HG02763 (cell line): ENCODE measurements at regions not wholly inside any gene's neighbourhood (a gene's known extent, or its start where the extent isn't known, plus 50 kb on each side); places are given as distances from the start of the nearest gene placed in this dataset.

Source experiments
- ATAC-seq: cut with Tn5 transposase; IDR thresholded peaks from one replicate; pipeline ENCODE4 v1.9.1; 2021; ENCODE audit warnings: mild to moderate bottlenecking, moderate library complexity; ENCODE audit not compliant: unreplicated experiment

DNA sequence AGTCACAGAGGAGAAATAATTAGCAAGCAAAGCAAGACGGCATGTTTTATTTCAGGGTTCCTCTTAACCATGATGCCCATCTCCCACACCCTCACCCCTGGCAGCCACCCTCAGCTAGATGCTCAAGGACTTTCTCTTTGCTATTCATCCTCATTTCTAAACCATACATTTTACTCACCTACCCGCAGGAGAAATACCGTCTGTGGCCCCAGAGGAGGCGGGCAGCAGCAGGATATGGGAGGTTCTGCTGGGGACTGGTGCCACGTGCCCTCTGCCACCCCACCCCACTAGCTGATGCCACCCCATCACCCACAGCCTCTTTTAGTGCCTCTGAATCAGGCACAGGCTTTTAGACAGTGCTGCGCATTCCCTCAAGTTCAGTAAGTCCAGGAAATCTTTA is 168.7 kb upstream of the ITGB1 start:
- ATAC-seq = no peak

DNA sequence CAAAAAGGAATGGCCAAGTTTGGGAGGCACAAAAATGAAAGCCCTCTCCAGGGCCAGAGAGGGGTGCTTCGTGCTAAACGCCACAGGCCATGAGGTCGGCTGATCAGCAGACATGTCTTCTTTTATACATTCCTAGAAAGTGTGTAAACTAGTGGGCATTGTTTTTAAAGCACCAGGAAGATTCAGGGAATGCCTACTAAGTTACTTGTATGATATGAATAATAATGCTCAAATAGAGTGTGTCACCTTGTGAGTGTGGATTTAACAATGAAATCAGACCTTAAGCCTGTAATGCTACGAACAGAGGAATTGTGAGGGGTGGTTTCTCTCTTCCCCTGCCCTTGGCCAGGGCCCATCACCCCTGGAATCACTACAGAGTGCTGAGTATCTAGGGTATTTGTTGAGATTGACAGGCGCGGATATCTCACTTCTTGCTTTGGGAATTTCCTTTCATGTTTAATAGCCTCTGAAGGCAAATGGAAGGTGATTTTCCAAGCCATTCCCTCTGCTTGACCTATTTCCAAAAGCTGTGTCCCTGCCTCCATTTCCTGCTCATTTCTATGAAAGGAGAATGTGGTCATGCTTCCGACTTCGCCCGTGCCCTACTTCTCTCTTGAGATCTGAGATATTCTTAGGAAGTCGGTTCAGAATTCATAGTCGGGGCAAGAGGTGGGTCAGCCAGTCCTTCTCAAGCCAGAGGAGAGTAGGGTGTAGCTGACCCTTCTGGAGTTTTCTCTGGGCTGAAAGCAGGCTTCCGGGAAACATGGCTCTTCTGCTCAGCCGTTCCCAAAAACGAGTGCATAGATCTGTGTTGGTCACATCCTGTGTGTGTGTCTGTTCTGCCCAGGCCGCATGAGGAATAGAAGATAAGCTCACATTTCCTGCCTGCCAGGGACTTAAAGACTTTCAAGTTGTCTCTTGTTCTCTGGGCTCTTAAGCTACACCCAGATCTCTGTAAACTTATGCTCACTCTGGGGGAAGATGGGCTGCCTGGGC is 167.8 kb upstream of the ITGB1 start:
- ATAC-seq = no peak

DNA sequence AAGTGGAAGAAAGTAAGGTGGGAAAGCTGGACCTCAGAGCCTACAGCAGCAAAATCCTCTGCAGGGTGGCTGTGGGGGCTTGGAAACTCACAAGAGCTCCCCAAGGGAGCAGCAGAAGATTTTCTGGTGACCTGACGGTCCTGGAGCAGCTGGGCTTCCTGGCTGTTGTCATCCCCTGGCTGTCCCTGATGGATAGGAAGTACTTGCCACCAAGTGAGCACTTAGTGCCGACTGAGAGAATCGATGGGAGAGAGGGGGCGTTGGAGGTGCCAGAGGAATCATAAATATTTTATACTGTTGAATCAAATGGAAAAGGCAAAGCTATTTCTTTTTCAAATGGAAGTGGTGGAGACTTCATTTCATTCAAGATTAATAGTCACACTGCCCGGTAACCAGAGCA is 167.1 kb upstream of the ITGB1 start:
- ATAC-seq = no peak

DNA sequence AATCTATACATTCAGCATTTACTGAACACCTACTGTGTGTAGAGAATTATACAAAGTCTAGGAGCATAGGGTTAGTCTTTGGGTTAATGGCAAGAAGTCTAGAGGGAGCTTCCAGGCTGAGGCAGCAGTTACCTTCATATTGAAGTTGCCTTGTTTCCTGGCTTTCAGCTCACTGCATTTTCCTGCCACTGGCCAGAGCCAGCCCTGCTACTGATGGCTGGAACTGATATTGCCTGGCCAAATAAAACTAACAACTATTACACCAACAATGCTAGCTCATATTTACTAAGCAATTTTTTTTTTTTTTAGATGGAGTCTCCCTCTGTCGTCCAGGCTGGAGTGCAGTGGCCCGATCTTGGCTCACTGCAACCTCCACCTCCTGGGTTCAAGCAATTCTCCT is 165.7 kb upstream of the ITGB1 start:
- ATAC-seq = no peak

DNA sequence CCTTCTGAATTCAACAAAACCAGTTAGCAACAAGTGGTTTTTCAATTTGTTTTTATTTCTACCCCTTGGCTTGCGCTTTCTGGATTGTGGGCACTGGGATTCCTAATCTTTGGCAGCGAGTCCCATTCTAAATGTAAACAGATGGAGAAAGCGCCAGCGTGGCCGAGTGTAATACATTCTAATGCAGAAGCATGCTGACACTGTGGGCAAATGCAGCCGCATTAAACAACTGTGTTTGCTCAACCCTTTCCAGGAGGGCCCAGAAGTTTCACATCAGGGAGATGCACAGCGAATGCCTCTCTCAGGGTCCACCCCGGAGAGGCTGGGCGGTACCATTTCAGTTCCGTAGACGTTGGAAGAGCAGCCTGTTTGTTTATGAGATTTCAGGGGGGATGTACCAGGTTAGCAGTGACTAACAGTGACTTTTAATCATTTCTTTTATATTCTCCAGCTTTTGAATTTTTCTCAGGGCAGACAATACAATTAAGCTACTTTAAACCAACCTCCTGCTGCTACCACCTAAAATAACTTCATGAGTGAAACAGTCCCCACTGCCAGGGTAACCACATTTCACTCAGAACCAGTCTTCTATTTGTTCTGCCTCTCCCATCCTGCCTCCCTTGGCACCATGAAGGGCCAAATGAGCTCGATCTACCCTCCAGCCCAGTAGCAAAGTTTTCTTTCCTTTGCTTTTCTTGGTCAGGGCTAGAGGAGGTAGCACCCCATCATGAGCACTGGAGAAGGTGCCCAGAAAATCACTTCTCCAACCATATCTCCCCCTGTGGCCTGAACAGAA is 164.2 kb upstream of the ITGB1 start:
- no peak for ATAC-seq

DNA sequence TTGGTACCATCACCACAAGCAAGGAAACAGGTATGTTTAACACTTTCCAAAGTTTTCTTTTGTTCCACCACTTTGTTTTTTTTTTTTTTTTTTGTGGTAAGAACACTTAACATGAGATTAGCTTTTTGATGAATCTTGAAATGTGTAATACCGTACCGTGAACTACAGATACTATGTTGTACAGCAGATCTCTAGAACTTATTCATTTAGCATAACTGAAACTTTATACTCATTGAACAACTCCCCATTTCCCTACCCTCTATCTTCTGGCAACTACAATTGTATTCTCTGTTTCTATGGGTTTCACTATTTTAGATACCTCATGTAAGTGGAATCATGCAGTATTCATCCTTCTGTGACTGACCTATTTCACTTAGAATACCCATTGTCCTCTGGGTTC is 162.7 kb upstream of the ITGB1 start:
- no peak for ATAC-seq

DNA sequence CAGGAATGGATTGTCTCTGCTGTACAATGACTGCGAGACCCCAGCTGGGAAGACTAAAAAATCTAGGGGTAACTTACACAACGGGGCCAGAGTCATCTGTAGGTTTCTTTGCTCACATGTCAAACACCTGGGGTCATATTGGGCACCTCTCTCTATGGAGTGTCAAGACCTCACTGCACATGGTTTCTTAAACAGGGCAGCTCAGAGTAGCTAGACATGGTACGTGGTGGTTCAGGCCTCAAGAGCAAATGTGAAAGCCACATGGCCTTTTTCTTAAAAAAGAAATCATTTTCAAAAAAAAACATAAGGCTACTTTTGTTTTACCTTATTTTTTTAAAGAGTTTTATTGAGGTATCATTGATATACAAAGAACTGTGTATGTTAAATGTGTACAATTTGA is 162.2 kb upstream of the ITGB1 start:
- ATAC-seq = no peak

DNA sequence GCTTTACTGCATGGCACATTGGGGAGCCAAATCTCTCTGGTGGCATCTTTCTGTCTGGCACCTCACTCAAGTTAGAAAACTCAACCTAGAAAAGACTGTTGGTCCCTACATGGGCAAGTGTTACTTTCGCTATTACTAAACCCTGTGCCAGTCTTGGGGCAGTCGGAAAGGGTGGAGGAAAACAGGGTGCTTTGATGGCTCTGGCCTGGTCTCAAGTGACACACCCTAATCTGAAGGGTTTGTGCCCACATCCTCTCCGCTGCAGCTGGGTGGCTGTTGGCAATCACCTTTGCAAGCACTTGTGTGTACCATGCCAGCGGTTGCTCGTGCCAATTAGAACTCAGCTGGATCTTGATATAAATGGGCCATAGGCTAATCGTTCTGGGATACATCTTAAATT is 159.8 kb upstream of the ITGB1 start:
- no peak for ATAC-seq

DNA sequence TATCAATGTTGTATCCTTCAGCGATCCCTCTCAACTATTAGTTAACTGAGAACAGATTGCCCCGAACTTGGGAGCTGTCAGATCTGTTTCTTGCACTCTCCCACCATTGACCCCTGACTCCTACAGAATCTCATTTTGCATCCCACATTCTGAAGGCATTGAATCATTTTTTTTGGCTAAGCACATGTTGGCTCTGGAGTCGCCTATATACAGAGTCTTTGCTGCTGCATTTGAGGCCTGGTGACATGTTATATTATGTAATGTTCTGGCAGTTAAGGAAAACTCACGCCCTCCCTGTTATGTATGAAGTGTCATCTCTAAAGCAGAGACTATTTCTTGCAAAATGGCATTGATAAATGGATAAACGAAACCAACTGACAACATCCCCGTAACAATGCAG is 159.2 kb upstream of the ITGB1 start:
- no peak for ATAC-seq

DNA sequence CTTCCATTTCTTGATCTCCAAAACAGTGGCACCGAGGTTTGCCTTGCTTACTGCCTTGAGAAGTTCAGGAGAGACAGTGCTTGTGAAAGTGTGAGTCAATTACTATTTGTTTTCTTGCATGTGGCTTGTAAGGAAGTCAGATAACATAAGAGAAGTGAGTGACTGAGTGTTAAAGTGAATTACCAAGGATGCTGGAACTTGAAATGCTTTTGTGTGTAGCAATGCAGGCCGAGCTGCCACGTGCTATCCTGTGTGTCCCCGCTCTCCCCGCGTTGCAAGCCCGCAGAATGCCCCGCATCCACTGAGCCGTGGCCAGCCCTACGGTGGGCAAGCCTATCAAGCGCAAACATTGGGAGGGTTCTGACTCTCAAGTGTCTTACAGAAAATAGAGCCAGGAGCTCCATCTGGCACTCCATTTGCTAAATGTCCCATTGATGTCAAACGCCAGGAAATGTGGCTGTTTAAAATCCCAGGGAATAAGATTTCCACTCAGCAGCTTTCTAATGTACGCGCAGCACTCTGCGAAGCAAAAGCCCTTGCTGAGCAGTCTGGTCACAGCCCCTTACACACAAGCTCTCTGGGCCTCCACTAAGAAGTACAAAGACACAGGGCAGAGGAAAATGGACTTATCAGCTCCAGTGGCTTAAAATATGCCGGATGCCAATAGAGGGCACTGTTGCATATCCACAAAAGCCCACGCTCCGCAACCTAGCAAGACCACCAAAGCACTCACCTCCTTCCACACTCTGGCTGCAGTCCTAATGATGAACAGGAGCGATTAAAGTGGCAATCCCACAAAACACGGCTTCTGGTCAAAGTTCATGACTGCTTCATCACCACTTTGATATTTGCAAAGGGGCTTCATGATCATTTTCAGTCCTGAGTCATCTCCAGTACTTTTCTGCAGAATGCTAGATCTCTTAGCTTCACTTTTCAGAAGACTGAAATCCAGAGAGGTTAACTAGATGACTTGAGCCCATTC is 158.0 kb upstream of the ITGB1 start:
- no peak for ATAC-seq

DNA sequence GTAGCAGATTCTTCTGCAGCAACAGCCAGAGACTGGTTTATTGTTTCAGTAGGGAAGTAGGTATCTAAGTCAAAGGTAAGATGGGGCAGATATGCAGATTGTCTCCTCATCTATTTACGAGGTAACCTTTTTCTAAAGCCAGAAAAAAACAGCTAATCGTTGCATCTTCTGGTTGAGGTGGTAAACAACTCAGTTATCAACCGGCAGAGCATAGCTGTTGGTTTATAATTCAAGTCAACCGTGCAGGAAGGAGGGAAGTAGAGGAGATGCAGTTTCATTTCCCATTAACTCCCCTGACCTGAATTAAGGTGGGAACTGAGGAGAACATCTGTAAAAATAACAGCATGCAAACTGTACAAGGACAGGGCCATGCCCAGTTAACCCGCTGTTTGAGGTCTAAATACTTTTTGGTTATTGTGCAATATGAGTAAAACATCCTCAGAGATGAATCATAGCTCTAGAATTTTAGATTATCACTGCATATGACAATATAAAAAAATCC is 156.5 kb upstream of the ITGB1 start:
- ATAC-seq = no peak

DNA sequence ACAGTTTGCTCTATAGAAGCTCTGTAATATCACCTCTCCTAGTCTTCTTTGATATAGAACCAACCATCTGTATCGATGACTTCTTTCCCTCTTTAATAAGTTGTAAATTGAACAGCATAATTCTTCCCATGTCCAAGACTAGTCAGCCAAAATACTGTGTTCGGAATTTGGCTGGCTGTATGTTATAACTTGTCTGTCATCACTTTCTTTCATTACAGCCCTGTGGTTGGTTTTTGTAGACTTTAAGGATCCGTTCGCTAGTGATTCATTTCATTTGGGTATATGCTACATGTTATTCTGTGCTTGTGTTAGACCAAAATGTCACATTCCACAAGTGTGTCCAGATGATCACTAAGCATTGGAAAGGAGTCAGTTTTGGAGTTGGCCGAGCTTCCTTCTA is 155.4 kb upstream of the ITGB1 start:
- no peak for ATAC-seq

DNA sequence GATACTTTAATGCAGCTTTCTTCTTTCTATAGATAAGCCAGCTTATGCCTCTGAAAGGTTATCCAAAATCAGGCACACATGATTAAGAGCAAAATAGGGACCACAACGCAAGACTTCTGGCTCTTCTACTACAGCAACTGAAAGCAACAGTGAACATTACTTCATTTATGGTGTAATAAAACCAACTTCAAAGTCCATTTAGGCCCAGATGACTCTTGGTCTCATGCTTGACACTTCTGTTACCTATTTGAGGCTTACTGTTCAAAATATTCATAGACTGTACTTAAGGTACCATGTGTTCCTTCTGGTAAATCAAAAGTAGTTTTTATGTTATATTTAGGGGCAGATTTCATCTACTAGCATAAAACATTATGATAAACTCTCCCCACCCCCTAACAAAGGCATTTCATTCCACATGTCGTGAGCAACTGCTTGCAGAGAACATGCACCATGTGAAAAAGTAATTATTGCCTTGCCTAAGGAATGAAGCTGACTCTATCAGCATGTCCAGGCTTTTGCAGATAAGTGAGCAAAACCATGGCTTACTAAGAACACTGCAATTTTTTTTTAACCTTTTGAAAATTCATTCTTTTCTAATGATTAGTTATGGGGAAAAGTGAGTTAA is 154.9 kb upstream of the ITGB1 start:
- no peak for ATAC-seq

DNA sequence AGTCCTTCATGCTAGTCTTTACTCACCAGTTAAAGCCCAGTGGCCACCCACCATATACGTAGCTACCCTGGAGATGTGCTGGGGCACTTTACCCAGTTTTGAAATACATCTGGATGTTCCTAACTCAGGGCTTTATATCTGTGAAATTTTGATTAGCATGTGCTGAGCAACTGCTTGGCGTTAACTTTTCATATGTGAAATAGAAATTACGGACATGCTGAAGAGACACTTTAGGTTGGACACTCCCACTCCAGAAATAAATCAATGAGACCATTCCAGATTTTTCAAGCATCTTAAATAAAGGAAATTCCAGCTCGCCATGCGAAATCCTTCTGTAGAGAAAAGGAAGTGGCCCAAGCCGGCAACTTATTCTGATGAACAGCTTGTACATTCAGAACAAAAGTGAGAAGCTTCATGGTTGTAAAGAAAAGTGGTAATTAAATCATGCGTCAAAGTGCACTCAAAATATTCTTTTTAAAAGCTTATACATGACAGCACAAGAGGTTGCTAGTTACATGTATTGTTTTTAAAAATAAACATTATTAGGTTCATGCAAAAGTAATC is 153.5 kb upstream of the ITGB1 start:
- ATAC-seq = no peak

DNA sequence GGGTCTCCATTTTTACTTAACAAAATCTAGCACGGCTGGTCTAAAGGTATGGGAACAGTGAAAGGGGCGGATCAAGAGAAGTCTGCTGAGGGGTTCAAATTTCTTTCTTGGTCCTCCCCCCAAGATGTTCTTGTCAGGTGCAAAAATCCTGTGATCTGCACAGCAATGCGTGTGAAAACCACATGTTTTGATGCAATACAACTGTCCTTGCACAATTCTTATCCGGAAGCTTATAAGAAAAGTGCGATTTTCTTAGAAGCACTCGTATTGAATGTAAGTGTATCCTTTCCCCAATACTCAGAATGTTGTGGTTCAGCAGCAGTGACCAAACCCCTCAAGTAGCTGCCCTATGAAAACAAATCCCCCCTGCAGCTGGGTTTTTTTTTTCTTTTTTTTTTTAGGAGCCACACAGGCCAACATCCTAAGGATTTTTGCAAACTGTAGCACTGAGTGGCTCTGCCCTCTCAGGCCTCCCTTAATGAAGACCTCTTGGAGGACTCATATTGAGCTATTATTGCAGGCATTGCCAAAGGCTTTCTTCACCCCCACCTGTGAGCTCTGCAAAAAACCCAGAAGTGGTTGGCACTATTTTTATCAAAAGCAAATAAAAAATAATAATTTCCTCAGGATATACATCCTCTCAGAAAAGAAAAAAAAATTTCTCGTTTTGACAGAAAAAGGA is 151.9 kb upstream of the ITGB1 start:
- no peak for ATAC-seq

DNA sequence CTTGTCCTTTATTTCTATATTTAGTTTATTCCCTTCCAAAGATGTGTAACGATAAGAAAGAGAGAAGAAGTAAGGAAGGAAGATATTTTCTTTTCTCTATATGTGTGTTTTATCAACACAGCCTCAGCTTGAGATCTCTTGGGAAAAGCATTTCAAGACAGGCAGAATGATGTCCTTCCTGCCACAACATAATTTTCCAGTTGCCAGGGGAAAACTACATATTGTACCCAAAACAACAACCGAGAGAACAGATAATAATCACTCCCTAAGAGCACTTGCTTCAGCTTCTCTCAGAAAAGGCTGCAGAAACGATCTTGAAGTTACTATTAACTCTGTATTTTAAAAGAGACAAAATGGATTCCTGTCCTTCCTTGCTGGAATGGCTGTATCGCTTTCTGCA is 151.4 kb upstream of the ITGB1 start:
- ATAC-seq = no peak

DNA sequence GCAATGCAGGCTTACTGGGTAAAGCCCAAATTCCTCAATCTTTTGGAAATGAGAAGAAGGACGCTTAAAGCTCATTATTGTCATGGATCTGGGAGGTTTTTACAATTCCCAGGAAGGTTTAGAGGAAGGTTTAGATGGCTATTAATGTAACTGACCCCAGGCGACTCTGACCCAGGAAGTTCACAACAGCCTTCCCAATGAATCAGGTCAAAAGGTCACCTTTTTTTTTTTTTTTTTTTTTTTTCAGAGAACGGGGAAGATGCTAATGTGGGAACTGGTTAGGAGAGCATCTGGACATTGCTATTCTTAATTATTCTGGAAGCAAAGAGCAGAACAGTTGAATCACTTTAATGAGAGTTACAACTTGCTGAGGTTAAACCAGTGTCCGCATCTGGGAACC is 149.9 kb upstream of the ITGB1 start:
- ATAC-seq = no peak

DNA sequence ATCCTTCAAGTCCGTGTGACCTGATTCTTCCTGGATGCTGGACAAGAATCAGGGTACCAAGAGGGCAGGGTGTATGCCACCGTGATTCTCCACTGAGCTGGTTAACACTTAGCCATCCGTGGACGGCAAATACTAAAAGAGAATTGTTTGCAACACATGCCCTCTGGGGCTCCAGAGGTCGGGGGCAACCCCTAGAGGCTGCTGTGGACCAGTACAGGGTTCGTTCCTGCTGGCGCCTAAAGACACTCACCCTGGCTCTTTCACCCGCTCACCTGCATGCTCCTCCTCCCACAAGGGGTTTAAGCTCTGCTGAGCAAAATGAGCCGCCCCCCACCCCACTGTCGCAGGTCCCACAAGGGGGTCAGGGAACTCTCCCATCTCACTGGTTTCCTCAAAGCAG is 148.7 kb upstream of the ITGB1 start:
- ATAC-seq = no peak

DNA sequence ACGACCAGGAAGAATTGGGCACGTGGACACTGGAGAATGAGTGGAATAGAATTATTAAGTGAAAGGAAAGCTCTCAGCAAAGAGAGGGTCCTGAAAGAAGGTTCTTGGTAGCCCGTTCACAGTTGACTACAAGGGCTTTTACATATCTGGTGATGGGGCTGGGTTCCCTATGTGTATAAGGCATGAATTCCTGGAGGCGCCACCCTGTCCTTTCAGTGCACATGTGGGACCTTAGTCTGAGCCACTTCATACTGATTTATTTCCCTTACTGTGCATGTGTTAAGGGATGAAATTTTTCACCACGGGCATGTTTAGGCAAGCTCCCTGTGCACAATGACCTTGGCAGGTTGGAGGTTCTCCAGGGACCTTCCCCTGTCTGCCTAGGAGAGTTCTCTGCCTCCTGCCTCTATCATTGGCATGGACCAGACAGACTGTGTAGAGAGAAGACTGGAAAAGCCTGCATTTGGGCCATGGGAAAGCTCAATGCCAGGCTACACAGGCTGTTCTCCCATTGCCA is 145.9 kb upstream of the ITGB1 start:
- ATAC-seq = no peak
